NCI-H2227 (cell line): ENCODE measurements at regions not wholly inside any gene's neighbourhood (a gene's known extent, or its start where the extent isn't known, plus 50 kb on each side); places are given as distances from the start of the nearest gene placed in this dataset.
"Not testable (repeated sequence)": the region's sequence is repeated elsewhere in the genome, so short reads cannot be mapped to it uniquely, and the experiment has no call there.

Experiments used
- DNase-seq: peaks from one replicate; lab custom pipeline; 2025; ENCODE audit not compliant: unreplicated experiment; lab: John Stamatoyannopoulos, UW

DNA sequence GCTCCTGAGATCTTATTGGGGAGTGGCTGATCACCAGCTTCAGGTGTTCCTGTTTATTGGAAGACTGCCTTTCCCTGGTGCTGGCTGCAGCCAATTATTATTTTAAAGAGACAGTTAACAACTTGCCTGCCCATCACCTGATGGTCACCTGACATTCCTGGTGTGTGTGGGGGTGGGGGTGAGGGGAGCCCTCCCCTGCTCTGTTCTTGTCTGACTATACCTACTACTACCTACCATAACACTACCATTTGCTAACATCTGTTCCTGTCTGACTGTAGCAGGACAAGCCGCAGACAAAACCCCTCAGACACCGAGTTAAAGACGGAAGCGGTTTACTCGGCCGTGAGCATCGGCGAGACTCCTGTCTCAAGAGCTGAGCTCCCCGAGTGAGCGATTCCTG lies 54.9 kb upstream of the NBPF3 start:
- no peak for DNase-seq

GRCh38 chr1:21384620-21385019 lies 55.3 kb upstream of the NBPF3 start:
- DNase-seq: peak; percentile 71

GRCh38 chr1:21383785-21384401 lies 56.0 kb upstream of the NBPF3 start:
- DNase-seq: no peak

GRCh38 chr1:21381354-21381753 lies 58.6 kb upstream of the NBPF3 start:
- DNase-seq: no peak

GRCh38 chr1:21380147-21380546 lies 59.8 kb upstream of the NBPF3 start:
- not testable (repeated sequence) for DNase-seq

DNA sequence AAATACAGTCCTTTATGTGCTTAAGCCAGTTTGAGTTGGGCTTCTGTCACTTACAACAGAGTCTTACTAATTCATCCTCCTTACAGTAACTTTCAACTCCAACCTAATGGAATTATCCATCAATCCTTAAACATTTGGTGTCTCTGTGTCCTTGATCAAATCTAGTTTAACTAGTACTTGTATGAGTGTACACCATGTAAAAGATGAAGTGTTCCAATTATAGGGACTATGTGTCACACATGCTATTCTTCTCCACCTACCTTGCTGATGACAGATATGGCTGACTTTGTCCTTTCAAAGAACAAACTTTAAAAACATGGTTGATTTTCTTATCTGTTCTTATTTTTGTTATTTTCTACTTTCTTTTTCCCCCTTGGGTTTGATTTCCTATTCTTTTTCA lies 60.4 kb upstream of the NBPF3 start:
- DNase-seq: no peak

- DNase-seq: no peak
Measured at GRCh38 chr1:21378705-21379494, 61.0 kb upstream of the NBPF3 start.

DNA sequence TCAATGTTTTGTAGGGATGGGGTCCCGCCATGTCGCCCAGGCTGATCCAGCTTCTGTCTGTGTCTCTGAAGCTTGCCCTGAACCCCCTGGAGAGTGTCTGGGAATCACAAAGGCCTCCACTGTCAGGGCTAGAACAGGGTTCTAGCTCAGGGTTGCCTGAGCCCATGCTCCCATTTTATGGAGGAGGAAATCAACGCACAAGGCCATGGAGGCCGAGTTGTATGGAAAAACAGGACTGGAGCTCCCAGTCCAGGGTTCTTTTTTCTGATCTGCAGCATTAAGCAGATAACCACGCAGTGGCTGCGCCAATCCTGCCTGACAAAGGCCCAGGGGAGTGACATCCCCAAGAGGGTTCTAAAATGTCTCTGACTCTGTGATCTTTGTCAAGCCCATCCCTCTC lies 67.6 kb upstream of the NBPF3 start:
- no peak for DNase-seq

DNA sequence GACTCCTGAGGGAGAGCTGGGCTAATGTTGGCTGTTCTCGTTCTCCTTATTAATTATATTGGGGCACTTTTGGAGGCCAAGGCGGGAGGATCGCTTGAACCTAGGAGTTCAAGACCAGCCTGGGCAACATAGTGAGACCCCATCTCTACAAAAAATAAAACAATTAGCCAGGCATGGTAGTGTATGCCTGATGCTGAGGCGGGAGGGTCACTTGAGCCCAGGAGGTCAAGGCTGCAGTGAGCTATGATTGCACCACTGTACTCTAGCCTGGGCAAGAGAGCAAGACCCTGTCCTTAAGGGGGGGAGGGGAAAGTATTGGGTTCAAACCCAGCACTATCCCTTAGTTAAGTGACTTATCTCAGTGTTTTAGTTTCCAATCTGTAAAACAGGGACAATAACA lies 70.0 kb upstream of the NBPF3 start:
- no peak for DNase-seq

DNA sequence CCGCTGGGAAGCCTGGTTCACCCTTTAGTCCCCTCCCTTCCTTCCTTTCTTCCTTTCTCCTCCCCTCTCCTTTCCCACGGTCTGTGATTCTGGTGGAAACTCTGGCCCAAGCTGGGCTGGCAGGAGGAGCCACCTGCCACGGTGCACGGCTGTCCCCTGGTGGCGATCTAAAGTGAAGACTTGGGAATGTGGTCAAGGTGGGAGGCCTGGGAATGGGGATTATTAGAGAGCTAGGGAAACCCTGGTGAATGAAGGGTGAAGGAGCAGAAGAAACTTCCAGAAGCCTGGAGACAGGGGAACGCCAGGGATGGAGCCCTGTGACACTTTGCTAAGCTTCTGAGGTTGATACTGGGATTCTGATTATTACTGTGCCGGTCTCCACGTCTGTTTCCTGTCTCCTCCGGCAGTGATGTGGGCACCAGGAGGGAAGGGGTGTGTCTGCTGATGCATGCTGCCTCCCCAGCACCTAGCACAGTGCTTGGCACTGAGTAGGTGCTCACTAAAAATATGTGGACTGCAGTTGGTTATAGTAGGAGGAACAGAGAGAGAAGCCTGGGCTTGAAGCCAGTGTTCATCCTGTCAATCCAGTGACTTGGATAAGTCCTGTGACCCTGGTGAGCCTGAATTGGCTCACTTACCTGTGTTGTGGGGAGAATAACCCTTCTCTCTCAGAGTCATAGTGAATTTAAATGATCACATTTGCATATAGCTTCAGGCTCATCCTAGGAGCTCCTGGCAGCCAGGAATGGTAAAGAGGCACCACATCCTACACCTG lies 71.2 kb upstream of the NBPF3 start:
- DNase-seq: peak; percentile 85

GRCh38 chr1:21367973-21368514 lies 71.9 kb upstream of the NBPF3 start:
- DNase-seq: not testable (repeated sequence)

- DNase-seq: no peak
Measured at GRCh38 chr1:21366288-21366687, 73.6 kb upstream of the NBPF3 start.

- no peak for DNase-seq
Measured at GRCh38 chr1:21365036-21365435, 74.8 kb upstream of the ECE1 start.

GRCh38 chr1:21362096-21362495 lies 71.8 kb upstream of the ECE1 start:
- no peak for DNase-seq

- DNase-seq: no peak
Measured at GRCh38 chr1:21361506-21361905, 71.2 kb upstream of the ECE1 start.

- no peak for DNase-seq
Measured at GRCh38 chr1:21357161-21357560, 66.9 kb upstream of the ECE1 start.

GRCh38 chr1:21355956-21356355 lies 65.7 kb upstream of the ECE1 start:
- DNase-seq: no peak

- DNase-seq: no peak
Measured at GRCh38 chr1:21352586-21352985, 62.3 kb upstream of the ECE1 start.

DNA sequence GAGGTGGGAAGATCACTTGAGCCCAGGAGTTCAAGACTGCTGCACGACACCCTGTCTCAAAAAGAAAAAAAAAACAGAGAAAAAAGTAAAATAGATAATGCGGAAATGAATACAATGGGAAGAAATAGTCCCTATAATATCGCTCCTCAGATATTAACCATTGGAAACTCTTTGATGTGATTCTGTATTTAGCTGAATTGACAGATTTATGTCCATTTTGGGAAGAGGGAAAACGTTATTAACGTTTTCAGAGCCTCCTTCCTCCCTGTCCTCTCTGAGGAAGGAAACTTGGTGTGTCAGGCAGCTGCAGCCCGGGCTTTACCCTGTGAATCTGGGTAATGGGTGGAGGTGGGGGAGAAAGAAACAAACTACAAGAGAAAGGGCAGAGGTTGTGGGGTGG lies 61.6 kb upstream of the ECE1 start:
- no peak for DNase-seq

- DNase-seq: no peak
Measured at GRCh38 chr1:21350202-21350885, 60.1 kb upstream of the ECE1 start.

GRCh38 chr1:21349693-21350092 lies 59.4 kb upstream of the ECE1 start:
- no peak for DNase-seq
